ENCODE measurements at regions not wholly inside any gene's neighbourhood (a gene's known extent, or its start where the extent isn't known, plus 50 kb on each side); places are given as distances from the start of the nearest gene placed in this dataset.
A peak's percentile ranks its signal among the peaks of the same experiment; 100 is the strongest.

GRCh38 chr3:40718209-40718608 is 193.4 kb downstream of the ZNF621 start:
- Histone ChIP-seq H3K9me3 (replicated peaks in 1 of 2; ENCODE audit: control insufficient read depth in 1 of 2, insufficient read depth in 1 of 2, low read length in 2 of 2) (no peaks in the 10 kb centered on the region), H3K27me3 (ENCODE audit: control insufficient read depth in 2 of 2, insufficient read depth in 2 of 2, low read length in 2 of 2) (no peaks in the 10 kb centered on the region), H3K79me2 (ENCODE audit: insufficient read depth, low read length) (no peaks in the 10 kb centered on the region), H3K9ac (ENCODE audit: insufficient read depth, low read length, poor library complexity, severe bottlenecking) (peak overlapping the region; percentile 15), H4K20me1 (ENCODE audit: insufficient read depth, low read length) (no peaks in the 10 kb centered on the region), H3K4me2 (replicated peaks; ENCODE audit: extremely low read depth, low read length, poor library complexity, severe bottlenecking) (no peak overlapping the region), H3K36me3 (replicated peaks in 1 of 2; ENCODE audit: control insufficient read depth in 1 of 2, insufficient read depth in 2 of 2, low read length in 2 of 2) (no peaks in the 10 kb centered on the region), H3K27ac (ENCODE audit: low read depth in 1 of 2, low read length in 2 of 2) (peak overlapping the region; percentile 25 to 76), H2AFZ (ENCODE audit: insufficient read depth, low read depth, low read length, poor library complexity, severe bottlenecking) (no peak overlapping the region), H3K4me3 (replicated peaks in 1 of 3; ENCODE audit: low read depth in 2 of 3, low read length in 3 of 3) (no peak overlapping the region), H3K4me1 (ENCODE audit: control insufficient read depth in 1 of 2, insufficient read depth in 2 of 2, low read length in 2 of 2) (peaks cover 23 to 27% of the 10 kb centered on the region in 2 donors)
- H3K27me3 Mint-ChIP-seq (ENCODE audit: low read depth in 3 of 3) = peaks cover 0 to 5% (median 4%) of the 10 kb centered on the region in 3 donors
- H3K9me3 Mint-ChIP-seq = peaks cover 0 to 2% (median 0%) of the 10 kb centered on the region in 7 donors
- peaks cover 33% of the 10 kb centered on the region for H3K4me1 Mint-ChIP-seq
- no peak overlapping the region for H3K4me3 Mint-ChIP-seq
- intact Hi-C loops (cut with micrococcal nuclease) = no loop called here
- H3K36me3 Mint-ChIP-seq = no peaks in the 10 kb centered on the region
- TF ChIP-seq CTCF (IDR thresholded peaks at IDR 0.05) = no peak
- peak overlapping the region; percentile 74 to 93 (median 88) for H3K27ac Mint-ChIP-seq
- peak; percentile 18 to 58 (median 19) for DNase-seq
- 100% methylated on average over 1 of the region's 1 CpG for WGBS (ENCODE audit: insufficient coverage)

GRCh38 chr3:40718681-40719080 is 193.9 kb downstream of the ZNF621 start:
- Mint-ChIP-seq H3K9me3 (peaks cover 0 to 2% (median 0%) of the 10 kb centered on the region in 7 donors), H3K4me3 (no peak overlapping the region), H3K36me3 (no peaks in the 10 kb centered on the region), H3K27me3 (ENCODE audit: low read depth in 3 of 3) (peaks cover 0 to 4% (median 4%) of the 10 kb centered on the region in 3 donors), H3K27ac (peak overlapping the region; percentile 74 to 93 (median 88)), H3K4me1 (peaks cover 33% of the 10 kb centered on the region)
- no CpG with 5 or more reads among the region's 1 CpG for WGBS (ENCODE audit: insufficient coverage)
- Histone ChIP-seq H3K79me2 (ENCODE audit: insufficient read depth, low read length) (no peaks in the 10 kb centered on the region), H3K9ac (ENCODE audit: insufficient read depth, low read length, poor library complexity, severe bottlenecking) (peak overlapping the region; percentile 15), H3K27ac (ENCODE audit: low read depth in 1 of 2, low read length in 2 of 2) (peak overlapping the region; percentile 25 to 76), H3K36me3 (replicated peaks in 1 of 2; ENCODE audit: control insufficient read depth in 1 of 2, insufficient read depth in 2 of 2, low read length in 2 of 2) (no peaks in the 10 kb centered on the region), H4K20me1 (ENCODE audit: insufficient read depth, low read length) (no peaks in the 10 kb centered on the region), H3K4me1 (ENCODE audit: control insufficient read depth in 1 of 2, insufficient read depth in 2 of 2, low read length in 2 of 2) (peaks cover 23 to 27% of the 10 kb centered on the region in 2 donors), H2AFZ (ENCODE audit: insufficient read depth, low read depth, low read length, poor library complexity, severe bottlenecking) (no peak overlapping the region), H3K4me2 (replicated peaks; ENCODE audit: extremely low read depth, low read length, poor library complexity, severe bottlenecking) (no peak overlapping the region), H3K27me3 (ENCODE audit: control insufficient read depth in 2 of 2, insufficient read depth in 2 of 2, low read length in 2 of 2) (no peaks in the 10 kb centered on the region), H3K4me3 (replicated peaks in 1 of 3; ENCODE audit: low read depth in 2 of 3, low read length in 3 of 3) (no peak overlapping the region), H3K9me3 (replicated peaks in 1 of 2; ENCODE audit: control insufficient read depth in 1 of 2, insufficient read depth in 1 of 2, low read length in 2 of 2) (no peaks in the 10 kb centered on the region)
- intact Hi-C loops (cut with micrococcal nuclease) = no loop called here
- TF ChIP-seq CTCF (IDR thresholded peaks at IDR 0.05) = no peak
- DNase-seq = peak; percentile 47 to 61 (median 53)

All from CD14-positive monocyte (primary cell).